ENCODE measurements at regions not wholly inside any gene's neighbourhood (a gene's known extent, or its start where the extent isn't known, plus 50 kb on each side); places are given as distances from the start of the nearest gene placed in this dataset.
"Not testable (repeated sequence)": the region's sequence is repeated elsewhere in the genome, so short reads cannot be mapped to it uniquely, and the experiment has no call there.

- DNase-seq (ENCODE audit: low read depth): not testable (repeated sequence)
These were observed 377.3 kb upstream of the ZNF337 start for GRCh38 chr20:26073972-26074371.

GRCh38 chr20:26059324-26059723, 362.7 kb upstream of the ZNF337 start:
- not testable (repeated sequence) for H3K4me3 ChIP-seq (ENCODE audit: low read depth, low read length); DNase-seq (ENCODE audit: low read depth)

More at GRCh38 chr20:26073972-26074371, 377.3 kb upstream of the ZNF337 start:
- not testable (repeated sequence) for H3K4me3 ChIP-seq (ENCODE audit: low read depth, low read length)

GRCh38 chr20:26058446-26058845, 361.8 kb upstream of the ZNF337 start:
- not testable (repeated sequence) for H3K4me3 ChIP-seq (ENCODE audit: low read depth, low read length); DNase-seq (ENCODE audit: low read depth)

DNA sequence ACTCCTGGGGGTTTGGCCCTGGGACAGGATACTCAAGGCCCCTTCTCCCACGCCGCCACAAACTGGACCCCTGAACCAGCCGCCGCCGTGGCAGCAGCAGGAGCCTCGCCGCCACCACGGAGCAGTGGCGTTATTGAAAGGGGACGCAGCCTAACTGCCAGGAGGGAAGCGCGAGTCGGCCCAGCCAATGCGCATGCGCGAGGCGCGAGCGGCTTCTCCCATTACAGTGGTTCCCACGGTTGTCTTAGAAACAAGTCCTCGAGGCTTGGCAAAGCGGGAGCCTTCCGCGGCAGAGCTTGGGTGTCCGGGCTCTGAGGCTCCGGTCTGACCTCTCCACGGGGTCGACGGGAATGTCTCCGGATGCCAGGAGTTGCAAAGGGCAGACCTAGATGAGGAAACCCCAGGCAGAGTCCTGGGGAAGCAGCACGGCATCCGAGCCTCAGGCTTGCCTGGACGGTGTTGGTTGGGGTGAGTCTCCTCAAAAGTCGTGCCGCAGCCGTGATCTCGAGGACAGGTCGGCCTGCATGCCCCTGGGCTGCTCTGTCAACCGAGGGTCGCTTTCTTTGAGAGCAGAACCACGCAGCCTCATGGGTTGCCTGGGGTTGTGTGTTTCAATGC, 360.6 kb upstream of the ZNF337 start:
- H3K4me3 ChIP-seq (ENCODE audit: low read depth, low read length); DNase-seq (ENCODE audit: low read depth): not testable (repeated sequence)

DNA sequence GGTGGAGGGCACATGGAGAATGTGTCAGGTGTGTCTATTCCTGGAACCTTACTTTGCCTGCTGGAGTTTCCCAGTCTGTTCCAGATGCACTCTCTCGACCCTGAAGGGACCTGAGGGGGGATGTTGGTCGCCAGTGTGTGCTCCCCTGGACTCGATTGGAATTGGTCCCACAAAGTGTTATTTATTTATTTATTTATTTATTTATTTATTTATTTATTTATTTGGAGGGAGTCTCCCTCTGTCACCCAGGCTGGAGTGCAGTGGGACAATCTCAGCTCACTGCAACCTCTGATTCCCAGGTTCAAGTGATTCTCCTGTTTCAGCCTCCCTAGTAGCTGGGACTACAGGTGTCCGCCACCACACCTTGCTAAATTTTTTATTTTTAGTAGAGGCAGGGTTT, 329.1 kb upstream of the ZNF337 start:
- not testable (repeated sequence) for DNase-seq (ENCODE audit: low read depth); H3K4me3 ChIP-seq (ENCODE audit: low read depth, low read length)

- H3K4me3 ChIP-seq (ENCODE audit: low read depth, low read length): not testable (repeated sequence)
These were observed 314.3 kb upstream of the ZNF337 start for GRCh38 chr20:26010942-26011276.

GRCh38 chr20:26010224-26010941, 313.7 kb upstream of the ZNF337 start:
- H3K4me3 ChIP-seq (ENCODE audit: low read depth, low read length): peak overlapping the region; percentile 72
- DNase-seq (ENCODE audit: low read depth): peak; percentile 41

More at GRCh38 chr20:26010942-26011276, 314.3 kb upstream of the ZNF337 start:
- DNase-seq (ENCODE audit: low read depth): not testable (repeated sequence)

GRCh38 chr20:26009402-26010223, 313.0 kb upstream of the ZNF337 start:
- DNase-seq (ENCODE audit: low read depth): peak; percentile 96
- H3K4me3 ChIP-seq (ENCODE audit: low read depth, low read length): peak overlapping the region; percentile 72

DNA sequence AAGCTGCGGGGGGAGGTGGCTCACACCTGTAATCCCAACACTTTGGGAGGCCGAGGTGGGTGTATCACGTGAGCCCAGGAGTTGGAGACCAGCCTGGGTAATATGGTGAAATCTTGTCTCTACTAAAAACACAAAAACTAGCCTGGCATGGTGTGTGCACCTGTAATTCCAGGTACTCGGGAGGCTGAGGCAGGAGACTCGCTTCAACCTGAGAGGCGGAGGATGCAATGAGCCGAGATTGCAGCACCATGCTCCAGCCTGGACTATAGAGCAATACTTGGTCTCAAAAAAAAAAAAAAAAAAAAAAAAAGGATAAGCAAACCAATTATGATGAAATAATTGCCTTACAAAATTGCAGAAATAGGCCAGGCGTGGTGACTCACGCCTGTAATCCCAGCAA, 311.4 kb upstream of the ZNF337 start:
- H3K4me3 ChIP-seq (ENCODE audit: low read depth, low read length); DNase-seq (ENCODE audit: low read depth): not testable (repeated sequence)

GRCh38 chr20:26006164-26006563, 309.5 kb upstream of the ZNF337 start:
- not testable (repeated sequence) for DNase-seq (ENCODE audit: low read depth)

DNA sequence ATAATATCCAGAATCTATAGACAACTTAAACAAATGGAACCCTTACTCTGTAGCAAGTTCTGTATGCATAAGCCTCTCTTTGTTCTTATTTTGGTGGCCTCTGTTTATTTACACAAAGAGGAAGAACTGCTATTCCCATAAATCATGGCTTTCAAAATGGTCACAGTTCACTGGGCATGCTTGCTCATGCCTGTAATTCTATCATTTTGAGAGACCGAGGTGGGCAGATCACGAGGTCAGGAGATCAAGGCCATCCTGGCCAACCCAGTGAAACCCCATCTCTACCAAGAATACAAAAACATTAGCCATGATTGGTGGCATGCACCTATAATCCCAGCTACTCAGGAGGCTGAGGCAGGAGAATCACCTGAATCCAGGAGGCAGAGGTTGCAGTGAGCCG, 307.3 kb upstream of the ZNF337 start:
- not testable (repeated sequence) for H3K4me3 ChIP-seq (ENCODE audit: low read depth, low read length); DNase-seq (ENCODE audit: low read depth)

More at GRCh38 chr20:26006164-26006563, 309.5 kb upstream of the ZNF337 start:
- not testable (repeated sequence) for H3K4me3 ChIP-seq (ENCODE audit: low read depth, low read length)

DNA sequence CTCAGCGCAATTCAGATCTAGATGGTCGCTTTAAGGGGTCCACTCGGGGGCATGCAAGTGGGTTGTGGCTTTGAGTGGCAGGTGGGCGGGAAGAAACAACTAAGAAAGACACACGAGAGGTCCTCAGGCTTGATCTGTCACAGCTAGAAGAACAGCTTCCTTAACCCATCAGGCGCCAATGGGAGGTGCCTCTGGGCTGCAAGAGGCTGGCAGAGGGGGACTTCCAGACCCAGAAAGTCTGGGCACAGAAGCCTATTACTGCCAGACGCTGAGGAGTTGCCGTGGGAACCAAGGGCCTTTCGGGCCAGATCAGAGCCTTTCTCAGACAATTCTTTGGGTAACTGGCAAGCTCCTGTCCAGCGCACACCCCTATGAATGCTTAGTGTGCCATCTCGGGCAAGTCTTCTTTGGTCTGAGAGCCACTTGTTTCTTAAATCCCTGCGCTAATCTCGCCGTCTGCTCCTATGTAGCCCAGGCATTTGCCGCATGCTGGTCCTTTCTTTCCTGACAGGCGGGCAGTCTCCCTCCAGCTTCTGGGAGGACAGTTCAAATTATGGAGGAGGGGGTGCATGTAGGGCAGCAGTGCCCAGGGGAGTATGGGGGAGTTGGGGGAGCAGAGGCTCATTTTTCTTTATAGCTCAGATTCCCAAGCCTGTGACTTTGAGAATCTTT, 300.9 kb upstream of the ZNF337 start:
- H3K4me3 ChIP-seq (ENCODE audit: low read depth, low read length); DNase-seq (ENCODE audit: low read depth): not testable (repeated sequence)

DNA sequence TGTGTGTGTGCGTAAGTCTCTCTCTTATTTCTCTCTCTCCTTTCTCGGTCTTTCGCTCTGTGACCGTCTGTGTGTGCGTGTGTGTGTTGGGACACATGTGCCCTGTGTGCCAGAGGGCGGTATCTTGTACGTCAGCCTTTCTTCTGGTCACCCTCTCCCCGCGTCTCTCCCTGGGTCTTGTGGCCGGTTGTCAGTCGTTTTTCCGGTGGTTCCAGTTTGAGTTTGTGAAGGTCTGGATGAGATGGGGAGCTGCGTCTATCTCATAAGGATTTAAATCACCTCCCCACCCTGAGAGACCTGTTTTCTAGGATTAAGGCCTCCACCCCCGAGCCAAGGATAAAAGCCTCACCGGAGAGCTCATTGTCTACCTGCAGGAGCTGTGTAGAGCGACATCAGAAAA, 295.5 kb upstream of the ZNF337 start:
- TF ChIP-seq, protein P1, sequence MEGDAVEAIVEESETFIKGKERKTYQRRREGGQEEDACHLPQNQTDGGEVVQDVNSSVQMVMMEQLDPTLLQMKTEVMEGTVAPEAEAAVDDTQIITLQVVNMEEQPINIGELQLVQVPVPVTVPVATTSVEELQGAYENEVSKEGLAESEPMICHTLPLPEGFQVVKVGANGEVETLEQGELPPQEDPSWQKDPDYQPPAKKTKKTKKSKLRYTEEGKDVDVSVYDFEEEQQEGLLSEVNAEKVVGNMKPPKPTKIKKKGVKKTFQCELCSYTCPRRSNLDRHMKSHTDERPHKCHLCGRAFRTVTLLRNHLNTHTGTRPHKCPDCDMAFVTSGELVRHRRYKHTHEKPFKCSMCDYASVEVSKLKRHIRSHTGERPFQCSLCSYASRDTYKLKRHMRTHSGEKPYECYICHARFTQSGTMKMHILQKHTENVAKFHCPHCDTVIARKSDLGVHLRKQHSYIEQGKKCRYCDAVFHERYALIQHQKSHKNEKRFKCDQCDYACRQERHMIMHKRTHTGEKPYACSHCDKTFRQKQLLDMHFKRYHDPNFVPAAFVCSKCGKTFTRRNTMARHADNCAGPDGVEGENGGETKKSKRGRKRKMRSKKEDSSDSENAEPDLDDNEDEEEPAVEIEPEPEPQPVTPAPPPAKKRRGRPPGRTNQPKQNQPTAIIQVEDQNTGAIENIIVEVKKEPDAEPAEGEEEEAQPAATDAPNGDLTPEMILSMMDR (IDR thresholded peaks at IDR 0.05; ENCODE audit: insufficient read depth, low read length): no peak
- H3K4me3 ChIP-seq (ENCODE audit: low read depth, low read length): no peak overlapping the region
- DNase-seq (ENCODE audit: low read depth): no peak
